DOHH2 (cell line): ENCODE measurements at regions not wholly inside any gene's neighbourhood (a gene's known extent, or its start where the extent isn't known, plus 50 kb on each side); places are given as distances from the start of the nearest gene placed in this dataset.

Experiments
- H3F3A ChIP-seq: fragments of 200-600 bp; sonication (generic), shearing (Covaris generic); 2 replicates; pipeline ENCODE4 v1.6.0; 2016; ENCODE audit warnings: antibody characterized with exemption, mild to moderate bottlenecking; ENCODE audit not compliant: control insufficient read depth, insufficient read depth
- H3K27ac ChIP-seq: fragments of 200-600 bp; sonication (generic); 2 replicates; pipeline ENCODE4 v1.5.1; 2014; ENCODE audit warnings: low read depth, mild to moderate bottlenecking, low read length, moderate library complexity
- H3K27me3 ChIP-seq: fragments of 200-600 bp; sonication (generic); 2 replicates; pipeline ENCODE4 v1.6.1; 2014; ENCODE audit warnings: mild to moderate bottlenecking, low read length, mixed read lengths; ENCODE audit not compliant: control insufficient read depth
- H3K36me3 ChIP-seq: fragments of 200-600 bp; sonication (generic); 2 replicates; pipeline ENCODE4 v1.6.1; 2014; ENCODE audit warnings: mild to moderate bottlenecking, low read length, moderate library complexity, mixed read lengths; ENCODE audit not compliant: control insufficient read depth
- H3K4me1 ChIP-seq: fragments of 200-600 bp; sonication (generic); 2 replicates; pipeline ENCODE4 v1.6.1; 2014; ENCODE audit warnings: mild to moderate bottlenecking, low read length, mixed read lengths; ENCODE audit not compliant: control insufficient read depth
- H3K4me2 ChIP-seq: fragments of 200-600 bp; sonication (generic); 2 replicates; pipeline ENCODE4 v1.6.0; 2014; ENCODE audit warnings: mild to moderate bottlenecking, low read length, moderate library complexity
- H3K4me3 ChIP-seq: fragments of 200-600 bp; sonication (generic); 2 replicates; pipeline ENCODE4 v1.5.1; 2014; ENCODE audit warnings: mild to moderate bottlenecking, low read length, mixed read lengths
- H3K79me2 ChIP-seq: fragments of 200-600 bp; sonication (generic); 2 replicates; pipeline ENCODE4 v1.6.1; 2014; ENCODE audit warnings: mild to moderate bottlenecking, low read length, mixed read lengths; ENCODE audit not compliant: control insufficient read depth
- H3K9me2 ChIP-seq: fragments of 200-600 bp; sonication (generic); replicated peaks from 2 replicates; pipeline ENCODE4 v1.6.1; 2014; ENCODE audit warnings: mild to moderate bottlenecking, low read length, mixed read lengths; ENCODE audit not compliant: control insufficient read depth
- H3K9me3 ChIP-seq: fragments of 200-600 bp; sonication (generic); 2 replicates; pipeline ENCODE4 v1.6.1; 2014; ENCODE audit warnings: antibody characterized with exemption, low read length, mixed read lengths; ENCODE audit not compliant: control insufficient read depth, insufficient read depth
- H4K20me1 ChIP-seq: fragments of 200-600 bp; sonication (generic); 2 replicates; pipeline ENCODE4 v1.6.0; 2014; ENCODE audit warnings: low read depth, mild to moderate bottlenecking, antibody characterized with exemption, low read length, moderate library complexity; ENCODE audit not compliant: control insufficient read depth, insufficient read depth
- CTCF ChIP-seq: fragments of 200-600 bp; sonication (generic); IDR thresholded peaks from one replicate; pipeline ENCODE4 v1.5.1; 2014; ENCODE audit warnings: antibody characterized with exemption, mild to moderate bottlenecking, low read depth, low read length; ENCODE audit not compliant: poor library complexity, severe bottlenecking
- EZH2phosphoT487 ChIP-seq: fragments of 200-600 bp; sonication (generic); IDR thresholded peaks from 2 replicates; pipeline ENCODE4 v1.6.1; 2017; ENCODE audit warnings: borderline replicate concordance, mild to moderate bottlenecking, antibody characterized with exemption, low read length, moderate library complexity, mixed read lengths

- no peak overlapping the region for H3K4me3 ChIP-seq
- no peaks in the 10 kb centered on the region for H3K79me2 ChIP-seq
- H3K9me3 ChIP-seq: no peaks in the 10 kb centered on the region
- no peak overlapping the region for H3K4me2 ChIP-seq
- H4K20me1 ChIP-seq: no peaks in the 10 kb centered on the region
- H3F3A ChIP-seq: no peaks in the 10 kb centered on the region
- H3K4me1 ChIP-seq: no peaks in the 10 kb centered on the region
- H3K36me3 ChIP-seq: no peaks in the 10 kb centered on the region
- no peak overlapping the region for H3K27ac ChIP-seq
- H3K27me3 ChIP-seq: no peaks in the 10 kb centered on the region
- TF ChIP-seq CTCF (no peak), EZH2phosphoT487 (no peak)
- no peaks in the 10 kb centered on the region for H3K9me2 ChIP-seq
These were observed 1291.2 kb downstream of the XPNPEP1 start for GRCh38 chr10:108632144-108632543.

- H3K27ac ChIP-seq: no peak overlapping the region
- no peak overlapping the region for H3K4me3 ChIP-seq
- H3K9me2 ChIP-seq: no peaks in the 10 kb centered on the region
- H4K20me1 ChIP-seq: no peaks in the 10 kb centered on the region
- no peak overlapping the region for H3K4me2 ChIP-seq
- H3K36me3 ChIP-seq: no peaks in the 10 kb centered on the region
- H3K4me1 ChIP-seq: no peaks in the 10 kb centered on the region
- H3F3A ChIP-seq: no peaks in the 10 kb centered on the region
- no peaks in the 10 kb centered on the region for H3K27me3 ChIP-seq
- no peaks in the 10 kb centered on the region for H3K9me3 ChIP-seq
- H3K79me2 ChIP-seq: no peaks in the 10 kb centered on the region
- TF ChIP-seq EZH2phosphoT487: no peak
- no peak for TF ChIP-seq CTCF
These were observed 1292.0 kb downstream of the XPNPEP1 start for GRCh38 chr10:108631332-108631731.

- Histone ChIP-seq H3K4me1 (no peaks in the 10 kb centered on the region), H3K36me3 (no peaks in the 10 kb centered on the region), H3F3A (no peaks in the 10 kb centered on the region), H3K4me3 (no peak overlapping the region), H3K4me2 (no peak overlapping the region), H3K27ac (no peak overlapping the region), H3K9me2 (no peaks in the 10 kb centered on the region), H4K20me1 (no peaks in the 10 kb centered on the region), H3K27me3 (no peaks in the 10 kb centered on the region), H3K9me3 (no peaks in the 10 kb centered on the region), H3K79me2 (no peaks in the 10 kb centered on the region)
- TF ChIP-seq EZH2phosphoT487 (no peak), CTCF (no peak)
These were observed 1293.5 kb downstream of the XPNPEP1 start for GRCh38 chr10:108629834-108630233.

- H3K36me3 ChIP-seq: no peaks in the 10 kb centered on the region
- H3K4me3 ChIP-seq: no peak overlapping the region
- no peaks in the 10 kb centered on the region for H4K20me1 ChIP-seq
- no peaks in the 10 kb centered on the region for H3K9me2 ChIP-seq
- no peaks in the 10 kb centered on the region for H3K27me3 ChIP-seq
- no peak overlapping the region for H3K4me2 ChIP-seq
- no peaks in the 10 kb centered on the region for H3K9me3 ChIP-seq
- H3K27ac ChIP-seq: no peak overlapping the region
- H3K79me2 ChIP-seq: no peaks in the 10 kb centered on the region
- H3F3A ChIP-seq: no peaks in the 10 kb centered on the region
- TF ChIP-seq EZH2phosphoT487: no peak
- TF ChIP-seq CTCF: no peak
- H3K4me1 ChIP-seq: no peaks in the 10 kb centered on the region
These were observed 1299.3 kb downstream of the XPNPEP1 start for GRCh38 chr10:108624052-108624451.
